Activated T-helper 1 cell treated with anti-CD3 and anti-CD28 coated beads, Interleukin-12 subunit alpha, Interleukin-12 subunit beta, Interleukin-2, Interleukin-4 antibody, amounts not matched to agents 30 ng/mL and 10 ng/mL and 1 ng/mL, durations not matched to agents 14 hours and 24 hours and 36 hours (primary cell): ENCODE measurements at regions not wholly inside any gene's neighbourhood (a gene's known extent, or its start where the extent isn't known, plus 50 kb on each side); places are given as distances from the start of the nearest gene placed in this dataset.
"Not testable (repeated sequence)": the region's sequence is repeated elsewhere in the genome, so short reads cannot be mapped to it uniquely, and the experiment has no call there.

ENCODE experiments used
- DNase-seq: peaks from one replicate; pipeline ENCODE4 v3.0.0; 2021; ENCODE audit warnings: low spot score
- H3K27ac Mint-ChIP-seq: one replicate; pipeline ENCODE4 v1.8.0; 2021; ENCODE audit warnings: mild to moderate bottlenecking, mixed read lengths
- H3K27me3 Mint-ChIP-seq: one replicate; pipeline ENCODE4 v1.8.0; 2022; ENCODE audit warnings: mild to moderate bottlenecking, moderate library complexity, mixed read lengths; ENCODE audit not compliant: insufficient read depth
- H3K36me3 Mint-ChIP-seq: one replicate; pipeline ENCODE4 v1.8.0; 2021; ENCODE audit warnings: low read depth, mixed read lengths
- H3K4me1 Mint-ChIP-seq: one replicate; pipeline ENCODE4 v1.8.0; 2021; ENCODE audit warnings: low read depth, mixed read lengths
- H3K4me3 Mint-ChIP-seq: one replicate; pipeline ENCODE4 v1.8.0; 2021; ENCODE audit warnings: mild to moderate bottlenecking, moderate library complexity, mixed read lengths
- H3K9me3 Mint-ChIP-seq: one replicate; pipeline ENCODE4 v1.8.0; 2021; ENCODE audit warnings: mixed read lengths
- intact Hi-C: fragments of 100-400 bp; cut with micrococcal nuclease; formaldehyde crosslinking; loops from one replicate; pipeline ENCODE4 v1.15.1; 2024

GRCh38 chr15:77897113-77897895 is 180.2 kb downstream of the TBC1D2B start:
- DNase-seq, H3K36me3 Mint-ChIP-seq, H3K27ac Mint-ChIP-seq, H3K27me3 Mint-ChIP-seq, intact Hi-C loops, H3K4me3 Mint-ChIP-seq, H3K4me1 Mint-ChIP-seq, H3K9me3 Mint-ChIP-seq: not testable (repeated sequence)

- intact Hi-C loops, H3K4me3 Mint-ChIP-seq, H3K4me1 Mint-ChIP-seq, H3K27me3 Mint-ChIP-seq, H3K36me3 Mint-ChIP-seq, H3K27ac Mint-ChIP-seq, H3K9me3 Mint-ChIP-seq, DNase-seq: not testable (repeated sequence)
Measured at GRCh38 chr15:77896147-77897112, 181.1 kb downstream of the TBC1D2B start.

- DNase-seq: no peak
- H3K27ac Mint-ChIP-seq: no peak overlapping the region
- no peaks in the 10 kb centered on the region for H3K36me3 Mint-ChIP-seq
- intact Hi-C loops: no loop called here
- no peaks in the 10 kb centered on the region for H3K4me1 Mint-ChIP-seq
- no peaks in the 10 kb centered on the region for H3K9me3 Mint-ChIP-seq
- H3K27me3 Mint-ChIP-seq: peaks cover 3% of the 10 kb centered on the region
- no peak overlapping the region for H3K4me3 Mint-ChIP-seq
Measured at GRCh38 chr15:77895742-77896141, 181.8 kb downstream of the TBC1D2B start.

GRCh38 chr15:77895145-77895544 is 182.4 kb downstream of the TBC1D2B start:
- DNase-seq, H3K27ac Mint-ChIP-seq, H3K36me3 Mint-ChIP-seq, H3K4me1 Mint-ChIP-seq, H3K4me3 Mint-ChIP-seq, H3K27me3 Mint-ChIP-seq, intact Hi-C loops, H3K9me3 Mint-ChIP-seq: not testable (repeated sequence)

- H3K27ac Mint-ChIP-seq, DNase-seq, H3K27me3 Mint-ChIP-seq, intact Hi-C loops, H3K4me1 Mint-ChIP-seq, H3K4me3 Mint-ChIP-seq, H3K9me3 Mint-ChIP-seq, H3K36me3 Mint-ChIP-seq: not testable (repeated sequence)
Measured at GRCh38 chr15:77893671-77894640, 183.6 kb downstream of the TBC1D2B start.

GRCh38 chr15:77893246-77893645 is 184.3 kb downstream of the TBC1D2B start:
- H3K27ac Mint-ChIP-seq, H3K36me3 Mint-ChIP-seq, DNase-seq, intact Hi-C loops, H3K27me3 Mint-ChIP-seq, H3K4me1 Mint-ChIP-seq, H3K4me3 Mint-ChIP-seq, H3K9me3 Mint-ChIP-seq: not testable (repeated sequence)

- DNase-seq: no peak
- intact Hi-C loops: no loop called here
- Mint-ChIP-seq H3K4me1 (no peaks in the 10 kb centered on the region), H3K27me3 (peaks cover 3% of the 10 kb centered on the region), H3K36me3 (no peaks in the 10 kb centered on the region), H3K9me3 (no peaks in the 10 kb centered on the region), H3K4me3 (no peak overlapping the region), H3K27ac (no peak overlapping the region)
Measured at GRCh38 chr15:77892335-77892734, 185.2 kb downstream of the TBC1D2B start.

- intact Hi-C loops, H3K27me3 Mint-ChIP-seq: not testable (repeated sequence)
Measured at GRCh38 chr15:77891862-77892261, 185.6 kb downstream of the TBC1D2B start.

GRCh38 chr15:77890911-77891801 is 186.4 kb downstream of the TBC1D2B start:
- H3K4me1 Mint-ChIP-seq, H3K36me3 Mint-ChIP-seq, intact Hi-C loops, DNase-seq, H3K9me3 Mint-ChIP-seq, H3K27me3 Mint-ChIP-seq, H3K27ac Mint-ChIP-seq, H3K4me3 Mint-ChIP-seq: not testable (repeated sequence)

More at GRCh38 chr15:77891862-77892261, 185.6 kb downstream of the TBC1D2B start:
- not testable (repeated sequence) for H3K4me3 Mint-ChIP-seq, H3K4me1 Mint-ChIP-seq, H3K9me3 Mint-ChIP-seq, DNase-seq, H3K36me3 Mint-ChIP-seq, H3K27ac Mint-ChIP-seq

- H3K36me3 Mint-ChIP-seq, H3K9me3 Mint-ChIP-seq, intact Hi-C loops, DNase-seq, H3K27ac Mint-ChIP-seq, H3K4me3 Mint-ChIP-seq, H3K4me1 Mint-ChIP-seq, H3K27me3 Mint-ChIP-seq: not testable (repeated sequence)
Measured at GRCh38 chr15:77889828-77890725, 187.4 kb downstream of the TBC1D2B start.
